8988T (cell line): ENCODE measurements at regions not wholly inside any gene's neighbourhood (a gene's known extent, or its start where the extent isn't known, plus 50 kb on each side); places are given as distances from the start of the nearest gene placed in this dataset.

Experiments used
- DNase-seq: peaks from one replicate; pipeline ENCODE4 v3.0.0; 2011

DNA sequence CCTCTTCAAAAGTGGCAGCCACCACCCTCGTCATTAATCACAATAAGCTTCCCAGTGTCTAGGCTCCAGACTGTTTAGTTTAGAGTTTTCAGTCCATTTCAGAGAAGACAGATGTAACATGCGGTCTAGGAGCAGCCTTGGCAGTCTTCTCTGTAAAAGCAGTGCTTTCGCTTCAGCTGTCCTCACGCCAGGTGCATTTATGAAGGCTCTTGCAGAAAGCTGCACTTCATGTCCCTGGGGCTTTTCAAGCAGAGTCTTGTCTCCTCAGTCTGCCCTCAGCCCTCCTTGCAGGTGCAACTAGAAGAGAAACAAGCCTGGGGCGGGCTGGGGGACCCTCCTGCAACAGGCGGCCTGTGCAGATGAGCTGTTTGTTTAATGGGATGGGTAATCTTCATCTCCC lies 281.9 kb downstream of the DRD1 start:
- no peak for DNase-seq

DNA sequence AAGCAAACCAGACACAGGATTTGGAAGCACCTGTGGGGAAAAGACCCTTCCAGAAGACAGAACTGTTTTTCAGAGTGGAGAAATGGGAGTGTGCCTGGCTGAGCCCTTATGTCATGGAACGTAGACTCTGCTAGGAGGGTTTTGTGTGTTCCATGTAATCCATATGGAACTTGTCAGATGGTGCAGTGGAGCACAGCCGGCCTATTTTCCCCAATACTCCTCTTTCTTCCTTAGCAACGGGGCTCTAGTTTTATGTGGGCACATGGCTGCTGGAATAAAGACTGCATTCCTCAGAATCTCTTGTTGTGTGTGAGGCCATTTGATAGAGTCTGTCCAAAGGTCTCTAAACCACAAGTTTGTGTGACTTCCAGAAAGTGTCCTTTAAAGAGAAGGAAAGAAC lies 284.0 kb downstream of the DRD1 start:
- no peak for DNase-seq

DNA sequence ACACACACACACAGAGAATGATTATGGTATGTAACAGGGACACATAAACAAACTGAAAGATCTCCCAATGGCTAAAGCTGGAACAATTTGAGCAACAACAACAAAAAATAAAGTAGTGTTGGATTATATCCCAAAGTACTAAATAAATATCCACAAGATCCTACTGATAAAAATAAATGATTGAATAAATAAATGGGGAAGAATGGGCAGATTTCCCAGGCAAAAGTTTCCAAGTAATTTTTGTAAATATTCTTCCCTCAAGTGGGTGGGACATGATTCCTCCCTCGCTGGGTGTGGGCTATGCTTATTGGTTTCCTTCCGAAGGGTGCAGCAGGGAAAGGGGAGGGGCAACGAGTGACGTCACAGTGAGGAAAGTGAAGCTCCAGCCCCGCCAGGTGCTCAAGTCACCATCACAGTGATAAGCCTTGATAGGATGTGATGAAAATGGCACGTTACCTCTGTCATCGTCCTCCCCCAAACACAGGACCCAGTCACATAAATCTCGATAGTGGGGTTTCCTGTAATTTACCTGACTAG lies 295.3 kb downstream of the DRD1 start:
- no peak for DNase-seq

DNA sequence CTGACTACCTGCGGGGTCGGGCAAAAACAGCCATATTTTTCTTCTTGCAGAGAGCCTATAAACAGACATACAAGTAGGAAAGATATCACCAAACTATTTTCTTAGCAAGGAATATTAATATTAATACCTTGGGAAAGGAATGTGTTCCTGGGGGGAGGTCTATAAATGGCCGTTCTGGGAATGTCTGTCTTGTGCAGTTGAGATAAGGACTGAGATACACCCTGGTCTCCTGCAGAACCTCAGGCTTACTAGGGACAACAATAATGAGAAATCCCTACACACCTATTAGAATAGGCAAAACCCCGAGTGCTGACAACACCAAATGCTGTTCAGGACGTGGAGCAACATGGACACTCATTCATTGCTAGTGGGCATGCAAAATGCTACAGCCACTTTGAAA lies 297.2 kb downstream of the DRD1 start:
- DNase-seq, result no peak

- DNase-seq, result no peak
Measured at GRCh38 chr5:175141421-175141820, 302.6 kb downstream of the DRD1 start.

- no peak for DNase-seq
Measured at GRCh38 chr5:175133185-175133584, 310.8 kb downstream of the DRD1 start.

GRCh38 chr5:175131432-175131831 lies 312.6 kb downstream of the DRD1 start:
- DNase-seq, result no peak

GRCh38 chr5:175129619-175130018 lies 314.4 kb downstream of the DRD1 start:
- no peak for DNase-seq

DNA sequence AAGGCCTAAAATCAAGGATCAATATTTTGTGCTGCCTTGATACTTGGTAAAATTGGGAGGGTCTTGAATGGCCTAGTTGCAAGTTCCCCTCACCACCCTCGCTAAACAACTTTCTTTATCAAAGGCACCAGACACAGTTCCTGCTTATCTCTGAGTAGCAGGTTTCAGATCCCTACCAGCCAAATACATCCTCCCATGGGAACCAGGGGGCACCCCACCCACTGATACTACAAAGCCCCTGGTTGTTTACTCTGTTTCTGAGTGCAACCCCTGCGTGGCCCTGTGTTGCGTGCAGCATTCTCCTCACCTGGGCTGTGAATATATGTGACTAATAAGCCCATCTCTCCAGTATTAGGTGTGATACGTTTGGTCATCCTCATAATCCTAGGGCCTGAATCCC lies 314.9 kb downstream of the DRD1 start:
- DNase-seq, result no peak

DNA sequence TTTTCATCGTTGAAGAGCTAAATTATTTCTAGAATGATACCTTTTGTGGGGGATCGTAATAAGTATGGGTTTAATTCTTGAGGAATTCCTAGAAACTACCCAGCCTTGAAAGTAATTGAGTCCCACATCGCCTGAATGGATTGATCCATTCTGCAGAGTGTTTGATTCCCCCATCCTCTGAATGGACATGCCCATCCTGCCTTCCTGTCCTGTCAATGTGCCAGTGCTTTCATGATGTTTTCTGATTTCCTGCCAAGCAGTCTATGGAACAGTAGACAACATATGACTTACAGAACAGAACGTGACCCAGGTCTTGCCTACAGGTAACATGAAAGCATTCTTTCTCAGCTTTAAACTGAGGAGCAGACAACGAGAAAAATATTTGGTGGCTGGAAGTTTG lies 319.2 kb downstream of the DRD1 start:
- no peak for DNase-seq

GRCh38 chr5:175124251-175124813 lies 319.6 kb downstream of the DRD1 start:
- no peak for DNase-seq

- DNase-seq, result no peak
Measured at GRCh38 chr5:175123542-175123941, 320.4 kb downstream of the DRD1 start.

- no peak for DNase-seq
Measured at GRCh38 chr5:175121457-175121856, 322.5 kb downstream of the DRD1 start.

- DNase-seq, result no peak
Measured at GRCh38 chr5:175120412-175120811, 323.6 kb downstream of the DRD1 start.

- no peak for DNase-seq
Measured at GRCh38 chr5:175118700-175119309, 325.2 kb downstream of the DRD1 start.

GRCh38 chr5:175116466-175117048 lies 327.4 kb downstream of the DRD1 start:
- no peak for DNase-seq

DNA sequence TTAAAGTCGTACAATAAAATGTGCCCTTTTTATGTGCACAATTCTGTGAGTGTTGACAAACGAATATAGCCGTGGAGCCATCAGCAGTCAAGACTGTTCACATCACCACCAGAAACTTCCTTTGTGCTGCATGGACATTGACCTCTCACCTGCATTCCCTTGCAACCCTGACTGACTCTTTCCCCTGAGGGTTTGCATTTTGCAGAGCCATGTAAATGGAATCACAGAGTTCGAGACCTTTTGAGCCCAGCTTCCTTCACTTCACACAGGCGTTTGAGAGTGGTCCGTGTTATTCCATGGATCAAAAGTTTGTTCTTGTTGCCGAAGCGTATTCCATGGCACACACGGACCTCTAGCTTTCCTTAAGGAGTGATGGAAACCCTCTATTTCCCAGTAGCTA lies 328.2 kb downstream of the DRD1 start:
- DNase-seq, result no peak

DNA sequence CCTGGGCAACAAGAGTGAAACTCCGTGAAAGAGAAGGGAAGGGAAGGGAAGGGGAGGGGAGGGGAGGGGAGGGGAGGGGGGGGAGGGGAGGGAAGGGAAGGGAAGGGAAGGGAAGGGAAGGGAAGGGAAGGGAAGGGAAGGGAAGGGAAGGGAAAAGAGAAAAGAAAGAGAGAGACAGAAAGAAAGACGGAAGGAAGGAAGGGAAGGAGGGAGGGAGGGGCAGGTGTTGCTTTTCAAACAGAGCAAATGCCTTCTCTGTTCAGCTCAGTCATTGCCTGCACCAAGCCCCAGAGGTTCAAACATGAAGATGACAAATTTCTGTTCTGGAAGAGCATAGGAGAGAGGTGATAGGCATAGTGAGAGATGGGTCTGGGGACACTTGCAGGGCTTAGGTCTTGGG lies 330.0 kb downstream of the DRD1 start:
- DNase-seq, result no peak

GRCh38 chr5:175109058-175109755 lies 334.8 kb downstream of the DRD1 start:
- no peak for DNase-seq

DNA sequence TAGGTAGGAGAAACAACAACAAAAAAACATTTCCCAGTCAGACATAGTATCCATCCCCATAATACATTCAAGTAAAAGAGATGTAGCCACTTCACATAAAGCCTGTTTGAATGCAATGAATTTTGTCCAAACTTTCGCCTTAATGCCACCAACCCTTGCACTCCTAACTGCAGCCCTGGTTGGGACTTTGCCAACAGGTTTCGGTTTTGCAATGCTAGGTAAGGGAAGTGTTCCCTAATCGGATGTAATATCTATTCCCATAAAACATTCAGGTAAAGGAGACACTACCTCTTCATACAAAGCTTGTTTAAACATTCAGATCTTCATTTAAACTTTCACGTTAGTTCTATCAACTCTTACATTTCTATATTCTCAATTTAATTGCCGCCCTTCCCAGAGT lies 336.1 kb downstream of the DRD1 start:
- no peak for DNase-seq

DNA sequence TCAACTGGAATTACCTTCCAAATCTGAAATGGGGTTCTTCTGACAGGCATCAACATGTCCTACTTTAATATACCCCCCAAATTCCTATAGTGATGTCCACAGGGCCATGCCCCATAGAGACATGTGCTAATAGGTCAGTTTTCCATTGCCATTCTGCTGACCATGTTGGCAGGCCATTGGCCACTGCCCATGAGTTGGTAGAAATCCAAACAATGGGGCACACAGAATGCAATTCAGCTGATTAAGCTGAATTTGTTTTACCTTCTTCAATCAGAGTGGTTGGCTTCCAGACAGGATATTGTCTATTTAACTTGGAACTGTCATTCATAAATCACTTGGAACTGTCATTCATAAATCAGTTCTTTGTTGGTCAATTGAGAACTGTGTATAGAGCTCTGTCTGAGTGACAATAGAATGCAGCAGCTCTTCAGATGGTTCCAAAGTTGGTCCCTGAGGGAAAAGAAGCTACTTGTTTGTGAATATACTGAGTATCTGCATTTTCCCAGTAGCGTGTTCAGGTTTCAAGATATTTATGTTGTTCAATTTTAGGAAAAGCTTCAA lies 336.9 kb downstream of the DRD1 start:
- DNase-seq, result no peak

DNA sequence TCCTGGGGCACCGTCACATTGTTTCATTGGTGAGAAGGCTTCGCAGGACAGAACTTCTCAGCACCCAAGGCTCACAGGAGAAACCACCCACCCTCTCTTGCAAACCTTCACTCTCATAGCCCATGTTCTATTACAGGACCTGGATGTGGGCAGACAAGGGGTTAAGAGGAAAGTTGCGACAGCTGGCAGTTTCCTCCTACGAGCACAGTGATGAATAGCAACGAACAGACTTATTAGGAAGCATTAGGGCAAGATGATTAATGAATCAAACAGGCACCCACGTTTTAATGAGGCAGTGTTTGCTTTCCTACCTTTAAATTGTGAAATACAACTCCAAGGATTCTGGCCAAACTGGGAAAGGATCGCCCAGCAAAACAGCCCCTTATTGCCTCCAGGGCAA lies 339.3 kb downstream of the DRD1 start:
- no peak for DNase-seq

DNA sequence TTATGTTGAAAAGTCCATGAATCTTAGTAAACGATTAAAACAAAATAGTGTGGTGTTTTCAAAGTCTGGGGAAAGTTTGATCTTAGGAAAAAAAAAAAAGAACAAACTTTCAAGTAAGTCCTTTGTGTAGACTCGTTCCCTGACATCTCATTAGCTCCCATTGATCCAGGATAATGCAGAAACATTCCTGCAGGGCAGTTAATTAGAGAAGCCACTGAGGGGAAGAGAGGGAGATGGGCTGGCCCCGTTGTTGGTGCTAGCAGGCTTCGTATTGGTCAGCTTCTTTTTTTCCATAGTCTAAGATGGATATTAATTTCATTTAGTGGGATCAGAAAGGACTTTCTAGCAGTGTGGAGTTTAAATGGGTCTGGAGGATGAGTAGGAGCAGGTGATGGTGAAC lies 340.2 kb downstream of the DRD1 start:
- DNase-seq, result no peak

GRCh38 chr5:175102717-175103116 lies 341.3 kb downstream of the DRD1 start:
- no peak for DNase-seq
